ENCODE measurements at regions not wholly inside any gene's neighbourhood (a gene's known extent, or its start where the extent isn't known, plus 50 kb on each side); places are given as distances from the start of the nearest gene placed in this dataset.
"Not testable (repeated sequence)": the region's sequence is repeated elsewhere in the genome, so short reads cannot be mapped to it uniquely, and the experiment has no call there.

GRCh38 chr5:103425686-103426454, 136.7 kb downstream of the NUDT12 start:
- no peak for DNase-seq

- no peak for DNase-seq
These were observed 138.0 kb downstream of the NUDT12 start for GRCh38 chr5:103424453-103425205.

- DNase-seq, result no peak
These were observed 138.6 kb downstream of the NUDT12 start for GRCh38 chr5:103424026-103424425.

- DNase-seq, result no peak
These were observed 139.8 kb downstream of the NUDT12 start for GRCh38 chr5:103422756-103423155.

GRCh38 chr5:103414604-103415003, 148.0 kb downstream of the NUDT12 start:
- no peak for DNase-seq

GRCh38 chr5:103411711-103412110, 150.9 kb downstream of the NUDT12 start:
- DNase-seq, result no peak

GRCh38 chr5:103410172-103410571, 151.6 kb downstream of the MACIR start:
- no peak for DNase-seq

GRCh38 chr5:103409013-103409670, 150.6 kb downstream of the MACIR start:
- no peak for DNase-seq

GRCh38 chr5:103408408-103408807, 149.8 kb downstream of the MACIR start:
- DNase-seq, result no peak

- DNase-seq, result no peak
These were observed 148.8 kb downstream of the MACIR start for GRCh38 chr5:103407402-103407801.

GRCh38 chr5:103404483-103404882, 145.9 kb downstream of the MACIR start:
- DNase-seq, result no peak

- no peak for DNase-seq
These were observed 144.3 kb downstream of the MACIR start for GRCh38 chr5:103402851-103403250.

- DNase-seq, result no peak
These were observed 139.4 kb downstream of the MACIR start for GRCh38 chr5:103397739-103398581.

- no peak for DNase-seq
These were observed 136.1 kb downstream of the MACIR start for GRCh38 chr5:103394676-103395075.

- DNase-seq, result no peak
These were observed 134.7 kb downstream of the MACIR start for GRCh38 chr5:103393101-103393754.

- no peak for DNase-seq
These were observed 133.1 kb downstream of the MACIR start for GRCh38 chr5:103391659-103392058.

GRCh38 chr5:103389846-103390245, 131.3 kb downstream of the MACIR start:
- DNase-seq, result no peak

GRCh38 chr5:103389357-103389756, 130.8 kb downstream of the MACIR start:
- no peak for DNase-seq

- no peak for DNase-seq
These were observed 127.2 kb downstream of the MACIR start for GRCh38 chr5:103385722-103386121.

GRCh38 chr5:103377638-103378037, 119.1 kb downstream of the MACIR start:
- DNase-seq, result not testable (repeated sequence)

- DNase-seq, result no peak
These were observed 117.5 kb downstream of the MACIR start for GRCh38 chr5:103375863-103376591.

- no peak for DNase-seq
These were observed 116.8 kb downstream of the MACIR start for GRCh38 chr5:103375350-103375749.

All from CD4-positive, alpha-beta T cell treated with Interleukin-21 for 1 hour (primary cell).